Naive thymus-derived CD4-positive, alpha-beta T cell (primary cell): ENCODE measurements at regions not wholly inside any gene's neighbourhood (a gene's known extent, or its start where the extent isn't known, plus 50 kb on each side); places are given as distances from the start of the nearest gene placed in this dataset.

Experiments
- ATAC-seq: fragments of 150-1000 bp; cut with Tn5 transposase; 2 replicates; pipeline ENCODE4 v1.10.0; 2021; ENCODE audit warnings: mild to moderate bottlenecking, moderate library complexity
- CTCF ChIA-PET: fragments of 350-600 bp; sonication (Branson Sonifier 250); formaldehyde crosslinking; loops from one replicate; lab custom pipeline; 2021; ENCODE audit warnings: antibody characterized with exemption; lab: Charles Lee
- POLR2A ChIA-PET: fragments of 350-600 bp; sonication (Branson Sonifier 250); formaldehyde crosslinking; loops from one replicate; lab custom pipeline; 2021; ENCODE audit warnings: antibody characterized with exemption, inconsistent platforms; lab: Charles Lee
- DNase-seq, 9 donors: peaks; one replicate each; pipeline versions ENCODE4 v3.0.0 to v3.0.0-alpha.2; 2020 to 2022; ENCODE audit warnings: mixed read lengths in 1 of 9
- H3K27ac ChIP-seq: one replicate; pipeline ENCODE4 v1.7.0; 2013; ENCODE audit warnings: mild to moderate bottlenecking, low read depth, low read length, moderate library complexity
- H3K27me3 ChIP-seq, 2 donors: one replicate each; pipeline ENCODE4 v1.7.0; 2013; ENCODE audit warnings: low read length in 2 of 2, mild to moderate bottlenecking in 2 of 2, moderate library complexity in 2 of 2; ENCODE audit not compliant: control insufficient read depth in 2 of 2, insufficient read depth in 2 of 2
- H3K36me3 ChIP-seq, 3 experiments: 1 replicate in 2 of 3; 2 replicates in 1 of 3; pipeline ENCODE4 v1.7.0; 2013; ENCODE audit warnings: low read length in 3 of 3, mild to moderate bottlenecking in 3 of 3, moderate library complexity in 1 of 3; ENCODE audit not compliant: insufficient read depth in 3 of 3, control insufficient read depth in 2 of 3
- H3K4me1 ChIP-seq, 2 donors: one replicate each; pipeline ENCODE4 v1.7.0; 2013; ENCODE audit warnings: low read length in 2 of 2, mild to moderate bottlenecking in 2 of 2, moderate library complexity in 1 of 2; ENCODE audit not compliant: control insufficient read depth in 2 of 2, insufficient read depth in 2 of 2
- H3K4me3 ChIP-seq: 2 replicates; pipeline ENCODE4 v1.7.0; 2013; ENCODE audit warnings: mild to moderate bottlenecking, low read length
- H3K9me3 ChIP-seq, 3 experiments: 1 replicate in 2 of 3; 2 replicates in 1 of 3; pipeline ENCODE4 v1.7.0; 2013; ENCODE audit warnings: low read length in 3 of 3; ENCODE audit not compliant: control insufficient read depth in 2 of 3
- H3K27ac Mint-ChIP-seq, 9 donors: one replicate each; pipeline ENCODE4 v1.8.0; 2020 to 2022; ENCODE audit warnings: mixed read lengths in 9 of 9, mild to moderate bottlenecking in 8 of 9, moderate library complexity in 5 of 9, inconsistent platforms in 2 of 9
- H3K27me3 Mint-ChIP-seq, 5 donors: one replicate each; pipeline ENCODE4 v1.8.0; 2021 to 2022; ENCODE audit warnings: mixed read lengths in 5 of 5, mild to moderate bottlenecking in 1 of 5
- H3K36me3 Mint-ChIP-seq, 5 donors: one replicate each; pipeline ENCODE4 v1.8.0; 2020 to 2022; ENCODE audit warnings: mixed read lengths in 5 of 5, mild to moderate bottlenecking in 3 of 5, inconsistent platforms in 1 of 5
- H3K4me1 Mint-ChIP-seq, 7 donors: one replicate each; pipeline ENCODE4 v1.8.0; 2020 to 2022; ENCODE audit warnings: mixed read lengths in 7 of 7, mild to moderate bottlenecking in 3 of 7, inconsistent platforms in 1 of 7
- H3K4me3 Mint-ChIP-seq, 10 donors: one replicate each; pipeline ENCODE4 v1.8.0; 2020 to 2022; ENCODE audit warnings: mild to moderate bottlenecking in 10 of 10, mixed read lengths in 10 of 10, moderate library complexity in 6 of 10, inconsistent platforms in 2 of 10
- H3K9me3 Mint-ChIP-seq, 11 donors: one replicate each; pipeline ENCODE4 v1.8.0; 2020 to 2022; ENCODE audit warnings: mixed read lengths in 11 of 11, mild to moderate bottlenecking in 4 of 11, inconsistent platforms in 1 of 11, moderate library complexity in 1 of 11
- intact Hi-C, 2 donors: fragments of 100-400 bp; cut with micrococcal nuclease; formaldehyde crosslinking; loops; one replicate each; pipeline ENCODE4 v1.15.1; 2023

- H3K27ac ChIP-seq: no peak overlapping the region
- no peak overlapping the region for H3K4me3 Mint-ChIP-seq
Observed at GRCh38 chr1:221085701-221086375, 206.6 kb downstream of the HLX start.

GRCh38 chr1:221087919-221088318 lies 208.7 kb downstream of the HLX start:
- no peaks in the 10 kb centered on the region for H3K9me3 ChIP-seq
- Mint-ChIP-seq H3K36me3 (no peaks in the 10 kb centered on the region), H3K9me3 (peaks cover 0 to 2% (median 0%) of the 10 kb centered on the region in 11 donors), H3K27ac (no peak overlapping the region), H3K27me3 (peaks cover 0 to 9% (median 5%) of the 10 kb centered on the region in 5 donors), H3K4me3 (no peak overlapping the region), H3K4me1 (peaks cover 0 to 3% (median 0%) of the 10 kb centered on the region in 7 donors)
- H3K4me3 ChIP-seq: no peak overlapping the region
- H3K27me3 ChIP-seq: no peaks in the 10 kb centered on the region
- DNase-seq (no peak), ATAC-seq (no peak)
- POLR2A ChIA-PET: no interaction called here
- no peaks in the 10 kb centered on the region for H3K36me3 ChIP-seq
- no peaks in the 10 kb centered on the region for H3K4me1 ChIP-seq
- no peak overlapping the region for H3K27ac ChIP-seq
- intact Hi-C loops: no loop called here
- CTCF ChIA-PET: no interaction called here

More at GRCh38 chr1:221085701-221086375, 206.6 kb downstream of the HLX start:
- Histone ChIP-seq H3K9me3 (no peaks in the 10 kb centered on the region), H3K36me3 (no peaks in the 10 kb centered on the region), H3K4me3 (no peak overlapping the region), H3K27me3 (no peaks in the 10 kb centered on the region), H3K4me1 (no peaks in the 10 kb centered on the region)
- H3K36me3 Mint-ChIP-seq: no peaks in the 10 kb centered on the region
- ChIA-PET CTCF (no interaction called here), POLR2A (no interaction called here)
- intact Hi-C loops: no loop called here
- H3K27me3 Mint-ChIP-seq: peaks cover 0 to 12% (median 7%) of the 10 kb centered on the region in 5 donors
- DNase-seq (no peak), ATAC-seq (no peak)
- no peak overlapping the region for H3K27ac Mint-ChIP-seq
- H3K4me1 Mint-ChIP-seq: peaks cover 0 to 3% (median 0%) of the 10 kb centered on the region in 7 donors
- H3K9me3 Mint-ChIP-seq: peaks cover 0 to 2% (median 0%) of the 10 kb centered on the region in 11 donors

- ATAC-seq (no peak), DNase-seq (no peak)
- H3K27ac ChIP-seq: no peak overlapping the region
- peaks cover 0 to 3% (median 0%) of the 10 kb centered on the region in 7 donors for H3K4me1 Mint-ChIP-seq
- H3K4me3 Mint-ChIP-seq: no peak overlapping the region
- POLR2A ChIA-PET: no interaction called here
- no peaks in the 10 kb centered on the region for H3K36me3 ChIP-seq
- H3K9me3 Mint-ChIP-seq: peaks cover 0 to 2% (median 0%) of the 10 kb centered on the region in 11 donors
- no peaks in the 10 kb centered on the region for H3K9me3 ChIP-seq
- no peak overlapping the region for H3K27ac Mint-ChIP-seq
- no peak overlapping the region for H3K4me3 ChIP-seq
- no peaks in the 10 kb centered on the region for H3K36me3 Mint-ChIP-seq
- no peaks in the 10 kb centered on the region for H3K4me1 ChIP-seq
- no peaks in the 10 kb centered on the region for H3K27me3 Mint-ChIP-seq
- CTCF ChIA-PET: no interaction called here
- intact Hi-C loops: no loop called here
- no peaks in the 10 kb centered on the region for H3K27me3 ChIP-seq
Observed at GRCh38 chr1:221089273-221089672, 210.0 kb downstream of the HLX start.

GRCh38 chr1:221089803-221090202 lies 210.6 kb downstream of the HLX start:
- Histone ChIP-seq H3K36me3 (no peaks in the 10 kb centered on the region), H3K27me3 (no peaks in the 10 kb centered on the region), H3K4me3 (no peak overlapping the region), H3K4me1 (no peaks in the 10 kb centered on the region), H3K9me3 (no peaks in the 10 kb centered on the region), H3K27ac (no peak overlapping the region)
- H3K36me3 Mint-ChIP-seq: no peaks in the 10 kb centered on the region
- H3K27ac Mint-ChIP-seq: no peak overlapping the region
- intact Hi-C loops: no loop called here
- H3K4me1 Mint-ChIP-seq: peaks cover 0 to 2% (median 0%) of the 10 kb centered on the region in 7 donors
- CTCF ChIA-PET: no interaction called here
- no peaks in the 10 kb centered on the region for H3K9me3 Mint-ChIP-seq
- POLR2A ChIA-PET: no interaction called here
- no peaks in the 10 kb centered on the region for H3K27me3 Mint-ChIP-seq
- ATAC-seq (no peak), DNase-seq (no peak)
- H3K4me3 Mint-ChIP-seq: no peak overlapping the region

- no peaks in the 10 kb centered on the region for H3K27me3 ChIP-seq
- ATAC-seq: no peak
- Mint-ChIP-seq H3K4me3 (no peak overlapping the region), H3K27ac (no peak overlapping the region), H3K36me3 (peaks cover 0 to 6% (median 0%) of the 10 kb centered on the region in 5 donors), H3K4me1 (peaks cover 0 to 8% (median 0%) of the 10 kb centered on the region in 7 donors), H3K27me3 (peaks cover 0 to 8% (median 7%) of the 10 kb centered on the region in 5 donors), H3K9me3 (peaks cover 0 to 8% (median 3%) of the 10 kb centered on the region in 11 donors)
- DNase-seq: no peak
- no peaks in the 10 kb centered on the region for H3K9me3 ChIP-seq
- no peak overlapping the region for H3K4me3 ChIP-seq
- H3K27ac ChIP-seq: no peak overlapping the region
- ChIA-PET POLR2A (no interaction called here), CTCF (no interaction called here)
- H3K36me3 ChIP-seq: no peaks in the 10 kb centered on the region
- no peaks in the 10 kb centered on the region for H3K4me1 ChIP-seq
- intact Hi-C loops: no loop called here
Observed at GRCh38 chr1:221093903-221094791, 214.9 kb downstream of the HLX start.

GRCh38 chr1:221097479-221098281 lies 218.4 kb downstream of the HLX start:
- Histone ChIP-seq H3K36me3 (no peaks in the 10 kb centered on the region), H3K4me1 (no peaks in the 10 kb centered on the region), H3K27ac (no peak overlapping the region), H3K4me3 (no peak overlapping the region), H3K27me3 (no peaks in the 10 kb centered on the region), H3K9me3 (no peaks in the 10 kb centered on the region)
- Mint-ChIP-seq H3K4me3 (no peak overlapping the region), H3K27ac (no peak overlapping the region), H3K36me3 (peaks cover 0 to 6% (median 0%) of the 10 kb centered on the region in 5 donors), H3K27me3 (peaks cover 0 to 11% (median 8%) of the 10 kb centered on the region in 5 donors), H3K4me1 (peaks cover 0 to 11% (median 0%) of the 10 kb centered on the region in 7 donors), H3K9me3 (peaks cover 0 to 13% (median 5%) of the 10 kb centered on the region in 11 donors)
- intact Hi-C loops: no loop called here
- DNase-seq (no peak), ATAC-seq (peak; percentile 61)
- ChIA-PET POLR2A (no interaction called here), CTCF (no interaction called here)
